H1 (cell line): ENCODE measurements at regions not wholly inside any gene's neighbourhood (a gene's known extent, or its start where the extent isn't known, plus 50 kb on each side); places are given as distances from the start of the nearest gene placed in this dataset.
A peak's percentile ranks its signal among the peaks of the same experiment; 100 is the strongest.

Source experiments
- CTCF ChIA-PET: fragments of 300-600 bp; sonication (Branson Sonifier 250); formaldehyde crosslinking; loops from one replicate; lab custom pipeline; 2021; ENCODE audit not compliant: partially characterized antibody; lab: Charles Lee
- POLR2A ChIA-PET: fragments of 300-600 bp; sonication (Branson Sonifier 250); formaldehyde crosslinking; loops from one replicate; lab custom pipeline; 2021; ENCODE audit warnings: inconsistent platforms; ENCODE audit not compliant: partially characterized antibody; lab: Charles Lee
- DNase-seq, 2 experiments: peaks; one replicate each; pipeline versions ENCODE4 v3.0.0 to v3.0.0-alpha.2; 2010 to 2022; ENCODE audit warnings: low spot score in 2 of 2, low read depth in 1 of 2, mixed read lengths in 1 of 2
- FAIRE-seq: peaks from 2 replicates; lab custom pipeline; 2011; peaks lifted over from hg19 to GRCh38; lab: Jason Lieb, UNC
- H2AFZ ChIP-seq: 2 replicates; pipeline ENCODE4 v1.8.1; 2012; ENCODE audit warnings: low read length, inconsistent platforms
- H2AK5ac ChIP-seq: 2 replicates; pipeline ENCODE4 v1.6.1; 2013; ENCODE audit warnings: low read depth, low read length
- H2BK120ac ChIP-seq: replicated peaks from 2 replicates; pipeline ENCODE3; 2013; ENCODE audit warnings: low read depth, low read length, inconsistent platforms
- H2BK12ac ChIP-seq: 2 replicates; pipeline ENCODE4 v1.6.1; 2013; ENCODE audit warnings: low read depth, low read length
- H2BK15ac ChIP-seq: 2 replicates; pipeline ENCODE4 v1.6.1; 2013; ENCODE audit warnings: low read length
- H2BK20ac ChIP-seq: 2 replicates; pipeline ENCODE4 v1.6.1; 2013; ENCODE audit warnings: low read length
- H2BK5ac ChIP-seq: 2 replicates; pipeline ENCODE4 v1.6.1; 2013; ENCODE audit warnings: low read depth, low read length
- H3K14ac ChIP-seq: 2 replicates; pipeline ENCODE4 v1.6.1; 2013; ENCODE audit warnings: inconsistent platforms; ENCODE audit not compliant: insufficient read length
- H3K18ac ChIP-seq: 2 replicates; pipeline ENCODE4 v1.6.1; 2013; ENCODE audit warnings: low read length; ENCODE audit errors: extremely low read depth
- H3K23ac ChIP-seq: 2 replicates; pipeline ENCODE4 v1.6.1; 2013; ENCODE audit warnings: inconsistent platforms; ENCODE audit not compliant: insufficient read length
- H3K23me2 ChIP-seq: 2 replicates; pipeline ENCODE4 v1.6.1; 2013; ENCODE audit warnings: low read depth, low read length
- H3K27ac ChIP-seq: 2 replicates; pipeline ENCODE4 v1.6.1; 2011; ENCODE audit warnings: low read depth, low read length, inconsistent platforms
- H3K27me3 ChIP-seq, 4 experiments: replicated peaks in 1 of 4; 1 replicate in 1 of 4; 2 replicates in 3 of 4; pipeline versions ENCODE4 v1.6.1 to v1.8.1; 2011 to 2013; ENCODE audit warnings: low read length in 3 of 4, mild to moderate bottlenecking in 3 of 4, inconsistent platforms in 2 of 4, mixed read lengths in 2 of 4, moderate library complexity in 1 of 4; ENCODE audit not compliant: control insufficient read depth in 3 of 4, insufficient read depth in 3 of 4; ENCODE audit errors: extremely low read depth in 1 of 4
- H3K36me3 ChIP-seq, 4 experiments: 2 replicates each; pipeline versions ENCODE4 v1.6.1 to v1.8.1; 2011 to 2013; ENCODE audit warnings: mild to moderate bottlenecking in 4 of 4, low read length in 3 of 4, moderate library complexity in 2 of 4, control low read depth in 1 of 4, inconsistent platforms in 1 of 4; ENCODE audit not compliant: insufficient read depth in 4 of 4, control insufficient read depth in 2 of 4
- H3K4ac ChIP-seq: replicated peaks from 2 replicates; pipeline ENCODE3; 2013; ENCODE audit warnings: low read length, low read depth, mixed read lengths, inconsistent platforms; ENCODE audit not compliant: insufficient read length
- H3K4me1 ChIP-seq, 4 experiments: replicated peaks in 1 of 4; 1 replicate in 1 of 4; 2 replicates in 3 of 4; pipeline versions ENCODE4 v1.6.1 to v1.8.1; 2011 to 2013; ENCODE audit warnings: low read length in 3 of 4, inconsistent platforms in 2 of 4, mixed read lengths in 1 of 4; ENCODE audit not compliant: insufficient read depth in 4 of 4, control insufficient read depth in 3 of 4
- H3K4me2 ChIP-seq, 2 experiments: 2 replicates each; pipeline versions ENCODE4 v1.6.1 to v1.8.1; 2011 to 2013; ENCODE audit warnings: low read depth in 2 of 2, low read length in 2 of 2, control low read depth in 1 of 2, inconsistent platforms in 1 of 2, mild to moderate bottlenecking in 1 of 2; ENCODE audit not compliant: insufficient read depth in 1 of 2
- H3K4me3 ChIP-seq, 4 experiments: fragments of 200-600, 300-600 bp in 1 of 4; sonication (generic), shearing (Covaris generic), sonication (Bioruptor Twin) in 1 of 4; 2 replicates each; pipeline versions ENCODE4 v1.5.1 to v1.8.1; 2011 to 2016; ENCODE audit warnings: low read length in 4 of 4, low read depth in 3 of 4, control low read depth in 2 of 4, inconsistent platforms in 2 of 4, mild to moderate bottlenecking in 2 of 4, mixed read lengths in 1 of 4, moderate library complexity in 1 of 4; ENCODE audit not compliant: insufficient read depth in 2 of 4; ENCODE audit errors: extremely low read depth in 1 of 4
- H3K56ac ChIP-seq: replicated peaks from 2 replicates; pipeline ENCODE3; 2013; ENCODE audit warnings: low read depth, mild to moderate bottlenecking, mixed read lengths, low read length, inconsistent platforms; ENCODE audit not compliant: insufficient read length
- H3K79me1 ChIP-seq: 2 replicates; pipeline ENCODE4 v1.6.1; 2013; ENCODE audit warnings: low read depth, low read length, control low read depth
- H3K79me2 ChIP-seq, 2 experiments: 2 replicates each; pipeline versions ENCODE4 v1.6.1 to v1.8.1; 2012 to 2013; ENCODE audit warnings: low read length in 2 of 2, mild to moderate bottlenecking in 2 of 2, inconsistent platforms in 1 of 2; ENCODE audit not compliant: insufficient read depth in 2 of 2, control insufficient read depth in 1 of 2
- H3K9ac ChIP-seq, 4 experiments: replicated peaks in 1 of 4; 1 replicate in 1 of 4; 2 replicates in 3 of 4; pipeline versions ENCODE4 v1.6.1 to v1.8.1; 2011 to 2013; ENCODE audit warnings: low read depth in 3 of 4, low read length in 3 of 4, control low read depth in 2 of 4, mild to moderate bottlenecking in 2 of 4, moderate library complexity in 2 of 4, inconsistent platforms in 1 of 4; ENCODE audit errors: extremely low read depth in 1 of 4
- H3K9me3 ChIP-seq, 2 experiments: 2 replicates each; pipeline versions ENCODE4 v1.6.1 to v1.8.1; 2012 to 2013; ENCODE audit warnings: mild to moderate bottlenecking in 2 of 2, moderate library complexity in 2 of 2, control low read depth in 1 of 2, inconsistent platforms in 1 of 2, low read depth in 1 of 2, low read length in 1 of 2, mixed read lengths in 1 of 2; ENCODE audit not compliant: insufficient read depth in 2 of 2
- H4K20me1 ChIP-seq, 2 experiments: replicated peaks in 1 of 2; 2 replicates each; pipeline versions ENCODE3 to v1.8.1; 2011 to 2013; ENCODE audit warnings: inconsistent platforms in 2 of 2, low read length in 2 of 2, mild to moderate bottlenecking in 1 of 2; ENCODE audit not compliant: insufficient read depth in 2 of 2, control insufficient read depth in 1 of 2
- H4K5ac ChIP-seq: 2 replicates; pipeline ENCODE4 v1.6.1; 2013; ENCODE audit warnings: low read length, low read depth, mixed read lengths, inconsistent platforms; ENCODE audit not compliant: insufficient read length
- H4K8ac ChIP-seq: 2 replicates; pipeline ENCODE4 v1.8.0; 2013; ENCODE audit warnings: mild to moderate bottlenecking, moderate library complexity, low read length, inconsistent platforms; ENCODE audit not compliant: insufficient read depth; ENCODE audit errors: extremely low read depth
- H4K91ac ChIP-seq: replicated peaks from 2 replicates; pipeline ENCODE3; 2013; ENCODE audit warnings: low read length, mixed read lengths, inconsistent platforms; ENCODE audit not compliant: insufficient read length
- BACH1 ChIP-seq: IDR thresholded peaks from 2 replicates; pipeline ENCODE4 v1.6.1; 2012; ENCODE audit warnings: low read length, improper control_type of control experiment
- CHD2 ChIP-seq: IDR thresholded peaks from 2 replicates; pipeline ENCODE4 v1.6.1; 2012; ENCODE audit warnings: low read length, improper control_type of control experiment
- EZH2 ChIP-seq: fragments of 200-600 bp; sonication (generic); IDR thresholded peaks from 2 replicates; pipeline ENCODE4 v1.7.1; 2012; ENCODE audit warnings: low read depth, mild to moderate bottlenecking, moderate library complexity, low read length, inconsistent platforms; ENCODE audit not compliant: severe bottlenecking
- KDM5A ChIP-seq: fragments of 200-600 bp; IDR thresholded peaks from 2 replicates; pipeline ENCODE4 v1.7.1; 2012; ENCODE audit warnings: mild to moderate bottlenecking, low read length, inconsistent platforms, mixed read lengths
- POLR2A ChIP-seq, 2 experiments: IDR thresholded peaks; 1 replicate in 1 of 2; 2 replicates in 1 of 2; pipeline ENCODE4 v1.6.1; 2011; ENCODE audit warnings: low read depth in 2 of 2, low read length in 2 of 2, mild to moderate bottlenecking in 2 of 2; ENCODE audit errors: control extremely low read depth in 1 of 2
- SIRT6 ChIP-seq: IDR thresholded peaks from one replicate; pipeline ENCODE4 v1.7.1; 2012; ENCODE audit warnings: low read length, inconsistent platforms
- TCF12 ChIP-seq: IDR thresholded peaks from 2 replicates; pipeline ENCODE4 v1.6.1; 2011; ENCODE audit warnings: low read depth, mild to moderate bottlenecking, low read length
- USF2 ChIP-seq: IDR thresholded peaks from 2 replicates; pipeline ENCODE4 v1.6.1; 2011; ENCODE audit warnings: low read length, improper control_type of control experiment
- ZNF274 ChIP-seq: IDR thresholded peaks from 2 replicates; pipeline ENCODE4 v1.7.0; 2012; ENCODE audit warnings: low read length, borderline replicate concordance; ENCODE audit errors: extremely low read depth
- WGBS, 2 experiments: shearing (Covaris generic) in 1 of 2; methylation state at CpG; one replicate each; pipeline versions ENCODE4 v1.1.6 to v1.1.7; 2013 to 2015; ENCODE audit warnings: low lambda C conversion rate in 2 of 2, mixed read lengths in 2 of 2, inconsistent platforms in 1 of 2, low coverage in 1 of 2, missing lambda C conversion rate in 1 of 2; ENCODE audit not compliant: insufficient replicate concordance in 2 of 2, insufficient coverage in 1 of 2, insufficient read length in 1 of 2; ENCODE audit errors: extremely low coverage in 1 of 2, missing lambda C conversion rate in 1 of 2; 5-methylcytosine and 5-hydroxymethylcytosine counted together
- TF ChIP-seq, protein P1 (sequence below): IDR thresholded peaks from 2 replicates; pipeline ENCODE4 v1.6.1; 2011; ENCODE audit warnings: low read depth, mild to moderate bottlenecking, low read length; ENCODE audit not compliant: insufficient read depth

GRCh38 chr2:100703213-100703612 lies 116.7 kb upstream of the NPAS2 start:
- Histone ChIP-seq H3K23me2 (0 out of 2 replicates have a peak, but pooled peaks cover 2% of the 10 kb centered on the region), H4K91ac (no peak overlapping the region), H3K79me1 (no peaks in the 10 kb centered on the region), H4K5ac (no peak overlapping the region), H2BK20ac (no peak overlapping the region), H4K8ac (no peak overlapping the region), H3K27me3 (no peaks in the 10 kb centered on the region), H3K36me3 (no peaks in the 10 kb centered on the region), H2BK120ac (no peak overlapping the region), H2AFZ (no peak overlapping the region), H3K23ac (no peak overlapping the region), H3K4ac (no peak overlapping the region), H3K9me3 (no peaks in the 10 kb centered on the region), H3K9ac (no peak overlapping the region), H2BK12ac (no peak overlapping the region), H3K27ac (no peak overlapping the region), H3K14ac (no peak overlapping the region), H3K18ac (no peak overlapping the region), H3K79me2 (no peaks in the 10 kb centered on the region), H2AK5ac (no peak overlapping the region), H2BK5ac (no peak overlapping the region), H3K4me1 (peaks cover 0 to 6% (median 2%) of the 10 kb centered on the region in 4 experiments; a peak in 3 of 7 replicates), H3K4me3 (no peak overlapping the region), H2BK15ac (no peak overlapping the region), H4K20me1 (no peaks in the 10 kb centered on the region), H3K56ac (no peak overlapping the region), H3K4me2 (no peak overlapping the region)
- FAIRE-seq = no peak
- ChIA-PET POLR2A (no interaction called here), CTCF (no interaction called here)
- peak in 1 of 2 experiments; percentile 11 for DNase-seq
- WGBS, 2 experiments = 94 to 100% methylated on average over 1 to 5 of the region's 5 CpGs
- TF ChIP-seq KDM5A (no peak), EZH2 (no peak), TCF12 (no peak), ZNF274 (no peak), POLR2A (IDR thresholded peaks at IDR 0.05; ENCODE audit: control extremely low read depth in 1 of 2, low read depth in 2 of 2, low read length in 2 of 2) (no peak), SIRT6 (no peak), USF2 (no peak), BACH1 (no peak), CHD2 (no peak)
- TF ChIP-seq, protein P1, sequence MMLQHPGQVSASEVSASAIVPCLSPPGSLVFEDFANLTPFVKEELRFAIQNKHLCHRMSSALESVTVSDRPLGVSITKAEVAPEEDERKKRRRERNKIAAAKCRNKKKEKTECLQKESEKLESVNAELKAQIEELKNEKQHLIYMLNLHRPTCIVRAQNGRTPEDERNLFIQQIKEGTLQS = no peak
